ENCODE measurements at regions not wholly inside any gene's neighbourhood (a gene's known extent, or its start where the extent isn't known, plus 50 kb on each side); places are given as distances from the start of the nearest gene placed in this dataset.
A peak's percentile ranks its signal among the peaks of the same experiment; 100 is the strongest.
"Not testable (repeated sequence)": the region's sequence is repeated elsewhere in the genome, so short reads cannot be mapped to it uniquely, and the experiment has no call there.

DNA sequence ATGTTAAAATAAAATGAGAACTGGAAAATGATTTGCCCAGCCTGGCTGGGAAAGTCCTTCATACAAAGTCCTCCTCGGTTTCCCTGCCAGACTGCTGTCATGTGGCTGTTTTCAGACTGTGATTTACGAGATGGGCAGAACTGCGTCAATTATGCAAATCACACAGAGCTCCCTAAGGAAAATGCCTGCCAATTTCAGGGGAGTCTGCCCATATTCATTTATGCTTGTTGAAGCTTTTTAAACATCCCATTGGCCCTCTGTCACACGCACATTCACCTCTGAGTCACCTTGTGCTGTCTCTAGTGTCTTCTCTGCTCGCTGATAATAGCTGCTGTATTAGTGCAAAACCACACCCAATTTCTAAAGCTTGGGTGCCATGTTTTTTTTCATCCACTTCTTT, 81.7 kb upstream of the FAM20A start:
- Histone ChIP-seq H3K4me1 (ENCODE audit: control insufficient read depth, insufficient read depth, low read length) (no peaks in the 10 kb centered on the region), H3K36me3 (ENCODE audit: control insufficient read depth, insufficient read depth, low read length) (no peaks in the 10 kb centered on the region), H3K27ac (ENCODE audit: low read length) (no peak overlapping the region), H3K27me3 (ENCODE audit: control insufficient read depth, insufficient read depth, low read length) (no peaks in the 10 kb centered on the region), H3K9me3 (ENCODE audit: control insufficient read depth, low read depth, low read length) (no peaks in the 10 kb centered on the region), H3K4me3 (ENCODE audit: low read length) (no peak overlapping the region)
- peak in 1 of 2 donors; percentile 8 for DNase-seq
- WGBS (ENCODE audit: insufficient coverage, low lambda C conversion rate), result 80% methylated on average over 1 of the region's 5 CpGs

DNA sequence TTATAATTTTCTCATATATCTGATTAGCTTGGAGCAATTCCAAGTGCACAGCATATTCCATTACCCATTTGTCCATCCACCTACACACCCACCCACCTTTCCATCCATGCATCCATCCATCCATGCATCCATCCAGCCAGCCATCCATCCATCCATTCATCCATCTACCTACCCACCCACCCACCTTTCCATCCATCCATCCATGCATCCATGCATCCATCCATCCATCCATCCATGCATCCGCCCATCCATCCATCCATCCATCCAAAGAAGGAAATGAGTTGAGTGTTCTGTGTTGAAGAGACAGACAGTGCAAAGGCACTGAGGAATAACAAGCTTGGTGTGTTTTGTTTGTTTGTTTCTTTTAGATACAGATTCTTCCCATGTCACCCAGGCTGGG, 78.7 kb upstream of the FAM20A start:
- WGBS (ENCODE audit: insufficient coverage, low lambda C conversion rate), result no CpG with 5 or more reads among the region's 1 CpG
- DNase-seq, result no peak
- H3K4me3 ChIP-seq (ENCODE audit: low read length), result no peak overlapping the region
- peaks cover 3% of the 10 kb centered on the region for H3K27me3 ChIP-seq (ENCODE audit: control insufficient read depth, insufficient read depth, low read length)
- no peaks in the 10 kb centered on the region for H3K9me3 ChIP-seq (ENCODE audit: control insufficient read depth, low read depth, low read length)
- no peaks in the 10 kb centered on the region for H3K4me1 ChIP-seq (ENCODE audit: control insufficient read depth, insufficient read depth, low read length)
- H3K36me3 ChIP-seq (ENCODE audit: control insufficient read depth, insufficient read depth, low read length), result no peaks in the 10 kb centered on the region
- no peak overlapping the region for H3K27ac ChIP-seq (ENCODE audit: low read length)

DNA sequence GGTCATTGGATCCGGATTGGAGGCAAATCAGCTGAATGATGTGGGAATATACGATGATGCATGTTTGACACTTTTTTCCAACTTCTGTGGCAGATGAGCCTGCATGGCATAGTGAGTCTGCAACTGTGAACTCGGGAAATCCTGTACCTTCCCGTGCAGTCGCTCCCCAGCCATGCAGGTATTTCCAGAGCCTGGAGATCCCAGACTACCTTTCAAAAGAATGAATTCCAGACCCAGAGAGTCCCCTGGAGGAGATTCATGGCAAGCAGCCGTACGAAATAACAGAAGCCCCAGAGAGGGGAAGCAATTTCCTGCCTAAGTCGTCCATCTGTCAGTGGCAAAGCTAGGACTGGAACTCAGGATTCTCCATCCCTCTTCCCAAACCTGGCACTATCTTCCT, 75.7 kb upstream of the FAM20A start:
- H3K9me3 ChIP-seq (ENCODE audit: control insufficient read depth, low read depth, low read length), result no peaks in the 10 kb centered on the region
- no peak for DNase-seq
- H3K27me3 ChIP-seq (ENCODE audit: control insufficient read depth, insufficient read depth, low read length), result peaks cover 3% of the 10 kb centered on the region
- no peaks in the 10 kb centered on the region for H3K36me3 ChIP-seq (ENCODE audit: control insufficient read depth, insufficient read depth, low read length)
- no CpG with 5 or more reads among the region's 8 CpGs for WGBS (ENCODE audit: insufficient coverage, low lambda C conversion rate)
- no peak overlapping the region for H3K27ac ChIP-seq (ENCODE audit: low read length)
- H3K4me1 ChIP-seq (ENCODE audit: control insufficient read depth, insufficient read depth, low read length), result no peaks in the 10 kb centered on the region
- H3K4me3 ChIP-seq (ENCODE audit: low read length), result no peak overlapping the region

DNA sequence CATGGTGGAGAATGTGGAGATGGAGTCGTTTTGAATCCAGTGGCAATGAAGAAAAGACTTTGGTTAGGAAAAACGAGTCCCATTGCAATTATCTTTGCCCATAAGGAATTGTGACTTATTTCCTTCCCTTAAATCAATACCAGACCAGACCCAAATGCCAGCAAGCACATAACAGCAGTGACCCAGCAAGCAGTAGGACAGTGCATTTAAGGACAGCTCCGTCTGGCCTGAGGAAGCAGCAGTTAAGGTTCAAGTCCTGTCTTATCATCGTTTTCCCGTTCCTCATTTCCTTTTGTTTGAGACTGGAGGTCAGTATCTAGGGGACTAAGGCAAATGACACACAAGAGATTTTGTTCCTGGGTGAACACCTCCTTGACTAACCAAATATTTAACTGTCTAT, 74.6 kb upstream of the FAM20A start:
- no peaks in the 10 kb centered on the region for H3K4me1 ChIP-seq (ENCODE audit: control insufficient read depth, insufficient read depth, low read length)
- H3K4me3 ChIP-seq (ENCODE audit: low read length), result no peak overlapping the region
- no peaks in the 10 kb centered on the region for H3K9me3 ChIP-seq (ENCODE audit: control insufficient read depth, low read depth, low read length)
- DNase-seq, result no peak
- H3K27ac ChIP-seq (ENCODE audit: low read length), result no peak overlapping the region
- WGBS (ENCODE audit: insufficient coverage, low lambda C conversion rate), result no CpG with 5 or more reads among the region's 5 CpGs
- no peaks in the 10 kb centered on the region for H3K36me3 ChIP-seq (ENCODE audit: control insufficient read depth, insufficient read depth, low read length)
- H3K27me3 ChIP-seq (ENCODE audit: control insufficient read depth, insufficient read depth, low read length), result peaks cover 3% of the 10 kb centered on the region

DNA sequence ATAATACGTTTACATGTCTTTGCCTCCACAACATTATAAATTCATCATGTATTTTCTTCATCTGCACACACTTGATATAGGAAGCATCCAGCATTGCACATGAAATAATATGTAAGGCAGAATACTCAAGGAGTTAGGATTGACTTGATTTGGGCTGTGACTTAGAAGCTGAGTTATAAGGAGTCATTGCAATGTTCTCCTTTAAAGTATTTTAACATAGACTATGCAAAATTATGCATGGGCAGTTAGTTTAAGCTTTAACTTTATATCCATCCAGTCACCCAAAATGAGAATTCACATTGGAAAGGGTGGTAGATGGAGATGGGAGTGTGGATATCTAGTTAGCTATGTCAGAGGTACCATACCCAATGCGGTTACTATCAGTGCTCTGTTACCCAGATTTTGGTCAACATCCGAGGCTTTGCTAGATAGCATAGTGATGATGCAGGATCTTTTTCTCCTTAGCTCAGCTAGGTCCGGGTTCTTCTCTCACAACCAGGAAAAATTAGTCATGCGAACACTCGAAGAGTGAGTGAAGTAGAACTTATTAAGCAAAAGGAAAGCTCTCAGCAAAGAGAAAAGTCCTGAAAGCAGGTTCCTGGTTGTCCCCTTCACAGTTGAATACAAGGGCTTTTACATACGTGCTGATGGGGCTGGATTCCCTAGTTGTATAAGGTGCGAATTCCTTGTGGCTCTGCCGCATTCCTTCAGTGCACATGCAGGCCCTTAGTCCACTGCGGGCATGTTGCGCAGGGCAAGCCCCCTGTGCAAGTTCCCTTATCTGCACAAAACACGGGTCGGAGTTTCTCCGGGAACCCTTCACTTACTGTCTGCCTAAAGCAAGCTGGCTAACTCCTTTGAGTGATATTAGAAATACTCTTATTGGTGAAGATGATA, 73.1 kb upstream of the FAM20A start:
- no peak overlapping the region for H3K27ac ChIP-seq (ENCODE audit: low read length)
- DNase-seq, result no peak
- WGBS (ENCODE audit: insufficient coverage, low lambda C conversion rate), result 93% methylated on average over 2 of the region's 14 CpGs
- no peaks in the 10 kb centered on the region for H3K36me3 ChIP-seq (ENCODE audit: control insufficient read depth, insufficient read depth, low read length)
- H3K27me3 ChIP-seq (ENCODE audit: control insufficient read depth, insufficient read depth, low read length), result peaks cover 3% of the 10 kb centered on the region
- H3K4me1 ChIP-seq (ENCODE audit: control insufficient read depth, insufficient read depth, low read length), result no peaks in the 10 kb centered on the region
- no peak overlapping the region for H3K4me3 ChIP-seq (ENCODE audit: low read length)
- H3K9me3 ChIP-seq (ENCODE audit: control insufficient read depth, low read depth, low read length), result no peaks in the 10 kb centered on the region

DNA sequence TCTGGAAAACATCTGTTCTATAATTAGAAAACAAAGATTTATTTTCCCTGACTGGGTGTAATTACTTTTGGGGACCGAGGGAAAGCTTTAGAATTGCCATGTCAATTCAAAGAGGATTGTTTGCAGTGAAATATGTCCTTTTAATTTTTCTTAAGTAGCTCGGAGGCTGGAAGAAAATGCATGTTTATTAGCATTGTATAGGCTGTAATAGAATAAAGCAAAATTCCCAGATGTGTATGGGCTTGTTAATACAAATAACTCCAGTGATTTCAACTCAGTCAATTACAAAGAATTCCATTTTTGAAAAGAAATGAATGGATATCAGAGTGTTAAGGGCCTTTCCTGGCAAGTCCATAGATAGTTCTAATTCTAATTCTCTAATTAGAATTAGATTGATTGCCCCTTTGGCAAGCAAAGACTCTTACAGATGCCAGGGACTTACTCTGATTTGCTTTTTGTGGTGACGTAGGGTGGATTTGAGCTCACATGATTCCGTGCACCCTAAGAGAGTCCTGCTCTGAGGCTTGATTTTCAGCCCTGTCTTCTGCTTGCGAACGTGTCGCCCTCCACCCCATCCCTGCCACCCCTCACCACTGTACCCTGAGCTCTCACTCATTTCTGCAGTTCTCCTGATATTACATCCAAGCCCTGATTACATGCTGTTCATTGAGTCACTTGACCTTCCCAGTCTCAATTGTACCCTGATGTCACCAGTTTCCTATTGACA, 70.0 kb upstream of the FAM20A start:
- WGBS (ENCODE audit: insufficient coverage, low lambda C conversion rate), result 67% methylated on average over 1 of the region's 7 CpGs
- Histone ChIP-seq H3K4me1 (ENCODE audit: control insufficient read depth, insufficient read depth, low read length) (no peaks in the 10 kb centered on the region), H3K27me3 (ENCODE audit: control insufficient read depth, insufficient read depth, low read length) (peaks cover 6% of the 10 kb centered on the region), H3K4me3 (ENCODE audit: low read length) (no peak overlapping the region), H3K36me3 (ENCODE audit: control insufficient read depth, insufficient read depth, low read length) (no peaks in the 10 kb centered on the region), H3K27ac (ENCODE audit: low read length) (no peak overlapping the region), H3K9me3 (ENCODE audit: control insufficient read depth, low read depth, low read length) (no peaks in the 10 kb centered on the region)
- DNase-seq, result no peak

DNA sequence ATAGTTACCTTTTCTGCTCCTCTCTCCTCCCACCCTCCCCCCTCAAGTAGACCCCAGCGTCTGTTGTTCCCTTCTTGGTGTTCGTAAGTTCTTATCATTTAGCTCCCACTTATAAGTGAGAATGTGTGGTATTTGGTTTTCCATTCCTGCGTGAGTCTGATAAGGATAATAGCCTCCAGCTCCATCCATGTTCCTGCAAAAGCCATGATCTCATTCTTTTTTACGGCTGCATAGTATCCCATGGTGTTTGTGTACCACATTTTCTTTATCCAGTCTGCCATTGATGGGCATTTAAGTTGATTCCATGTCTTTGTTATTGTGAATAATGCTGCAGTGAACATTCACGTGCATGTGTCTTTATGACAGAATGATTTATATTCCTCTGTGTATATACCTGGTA, 65.3 kb upstream of the FAM20A start:
- not testable (repeated sequence) for H3K9me3 ChIP-seq (ENCODE audit: control insufficient read depth, low read depth, low read length); H3K27me3 ChIP-seq (ENCODE audit: control insufficient read depth, insufficient read depth, low read length); H3K27ac ChIP-seq (ENCODE audit: low read length); H3K4me1 ChIP-seq (ENCODE audit: control insufficient read depth, insufficient read depth, low read length); DNase-seq; H3K36me3 ChIP-seq (ENCODE audit: control insufficient read depth, insufficient read depth, low read length); H3K4me3 ChIP-seq (ENCODE audit: low read length)
- WGBS (ENCODE audit: insufficient coverage, low lambda C conversion rate), result no CpG with 5 or more reads among the region's 5 CpGs

DNA sequence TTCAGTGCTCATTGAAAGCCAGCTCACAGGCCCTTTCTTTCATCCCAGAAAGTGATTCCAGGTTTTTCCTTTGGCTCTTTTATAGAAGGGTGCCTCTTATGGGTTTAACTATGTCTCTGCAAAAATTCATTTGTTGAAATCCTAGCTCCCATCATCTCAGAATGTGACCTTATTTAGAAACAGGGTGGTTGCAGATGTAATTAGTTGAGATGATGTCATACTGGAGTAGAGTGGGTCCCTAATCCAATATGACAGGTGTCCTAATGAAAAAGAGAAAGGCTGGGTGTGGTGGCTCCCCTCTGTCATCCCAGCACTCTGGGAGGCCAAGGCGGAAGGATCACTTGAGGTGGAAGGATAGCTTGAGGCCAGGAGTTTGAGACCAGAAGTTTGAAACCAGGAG, 64.2 kb upstream of the FAM20A start:
- Histone ChIP-seq H3K27me3 (ENCODE audit: control insufficient read depth, insufficient read depth, low read length) (peaks cover 3% of the 10 kb centered on the region), H3K27ac (ENCODE audit: low read length) (no peak overlapping the region), H3K36me3 (ENCODE audit: control insufficient read depth, insufficient read depth, low read length) (no peaks in the 10 kb centered on the region), H3K4me1 (ENCODE audit: control insufficient read depth, insufficient read depth, low read length) (no peaks in the 10 kb centered on the region), H3K9me3 (ENCODE audit: control insufficient read depth, low read depth, low read length) (no peaks in the 10 kb centered on the region), H3K4me3 (ENCODE audit: low read length) (no peak overlapping the region)
- DNase-seq, result no peak
- WGBS (ENCODE audit: insufficient coverage, low lambda C conversion rate), result no CpG with 5 or more reads among the region's 1 CpG

DNA sequence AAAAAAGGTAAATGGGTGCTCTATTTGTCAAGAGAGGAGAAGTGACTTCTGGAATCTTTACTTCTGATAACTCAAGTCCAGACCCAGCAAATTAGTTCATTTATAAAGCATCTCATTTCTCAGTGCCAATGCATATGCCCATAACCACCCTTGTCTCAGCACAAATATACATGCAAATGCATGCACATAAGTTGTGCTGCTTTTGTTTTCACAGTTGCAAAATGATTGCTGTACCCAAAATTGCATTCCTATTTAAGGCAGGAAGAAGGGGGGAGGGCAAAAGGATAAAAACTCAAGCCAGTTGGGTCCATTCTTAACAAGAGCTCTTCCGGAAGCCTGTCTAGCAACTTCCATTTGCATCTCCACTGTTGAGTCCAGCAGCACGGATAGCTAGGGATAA, 61.3 kb upstream of the FAM20A start:
- Histone ChIP-seq H3K36me3 (ENCODE audit: control insufficient read depth, insufficient read depth, low read length) (no peaks in the 10 kb centered on the region), H3K27ac (ENCODE audit: low read length) (no peak overlapping the region), H3K9me3 (ENCODE audit: control insufficient read depth, low read depth, low read length) (no peaks in the 10 kb centered on the region), H3K4me1 (ENCODE audit: control insufficient read depth, insufficient read depth, low read length) (no peaks in the 10 kb centered on the region), H3K4me3 (ENCODE audit: low read length) (no peak overlapping the region), H3K27me3 (ENCODE audit: control insufficient read depth, insufficient read depth, low read length) (no peaks in the 10 kb centered on the region)
- DNase-seq, result no peak
- WGBS (ENCODE audit: insufficient coverage, low lambda C conversion rate), result no CpG with 5 or more reads among the region's 2 CpGs

DNA sequence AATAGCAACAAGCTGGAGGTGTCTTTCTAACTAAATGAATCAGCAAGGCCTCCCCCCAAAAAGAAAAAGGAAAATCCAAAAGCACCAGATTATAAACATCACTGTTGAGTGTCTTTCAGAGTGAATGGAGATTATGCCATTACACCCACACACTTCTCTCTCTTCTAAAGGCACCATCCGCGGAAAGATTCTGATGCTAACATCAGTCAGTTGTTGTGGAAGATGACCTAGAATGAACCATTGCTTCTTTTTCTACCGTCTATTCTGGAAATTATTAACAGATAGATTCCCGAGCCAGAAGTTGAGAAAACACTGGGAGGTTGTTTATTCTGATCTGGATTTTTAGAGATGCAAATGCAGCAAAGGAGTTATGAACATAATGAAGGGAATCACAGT, 60.9 kb upstream of the FAM20A start:
- Histone ChIP-seq H3K27me3 (ENCODE audit: control insufficient read depth, insufficient read depth, low read length) (no peaks in the 10 kb centered on the region), H3K4me1 (ENCODE audit: control insufficient read depth, insufficient read depth, low read length) (no peaks in the 10 kb centered on the region), H3K4me3 (ENCODE audit: low read length) (no peak overlapping the region), H3K36me3 (ENCODE audit: control insufficient read depth, insufficient read depth, low read length) (no peaks in the 10 kb centered on the region), H3K9me3 (ENCODE audit: control insufficient read depth, low read depth, low read length) (no peaks in the 10 kb centered on the region), H3K27ac (ENCODE audit: low read length) (no peak overlapping the region)
- no peak for DNase-seq
- no CpG with 5 or more reads among the region's 4 CpGs for WGBS (ENCODE audit: insufficient coverage, low lambda C conversion rate)
